Uterus (tissue), 2 donors: ENCODE measurements at regions not wholly inside any gene's neighbourhood (a gene's known extent, or its start where the extent isn't known, plus 50 kb on each side); places are given as distances from the start of the nearest gene placed in this dataset.

ENCODE experiments used
- POLR2A ChIP-seq, 2 donors: fragments of 450-650 bp; IDR thresholded peaks; one replicate each; pipeline ENCODE4 v1.6.1; 2016; ENCODE audit warnings: antibody characterized with exemption in 2 of 2, mild to moderate bottlenecking in 1 of 2, moderate library complexity in 1 of 2
- TF ChIP-seq, protein P1 (sequence below), 4 experiments: fragments of 200-600 bp in 2 of 4; fragments of 450-650 bp in 2 of 4; sonication (generic) in 2 of 4; IDR thresholded peaks; one replicate each; pipeline ENCODE4 v1.5.1; 2016 to 2019; ENCODE audit warnings: antibody characterized with exemption in 4 of 4, mild to moderate bottlenecking in 2 of 4, moderate library complexity in 1 of 4

DNA sequence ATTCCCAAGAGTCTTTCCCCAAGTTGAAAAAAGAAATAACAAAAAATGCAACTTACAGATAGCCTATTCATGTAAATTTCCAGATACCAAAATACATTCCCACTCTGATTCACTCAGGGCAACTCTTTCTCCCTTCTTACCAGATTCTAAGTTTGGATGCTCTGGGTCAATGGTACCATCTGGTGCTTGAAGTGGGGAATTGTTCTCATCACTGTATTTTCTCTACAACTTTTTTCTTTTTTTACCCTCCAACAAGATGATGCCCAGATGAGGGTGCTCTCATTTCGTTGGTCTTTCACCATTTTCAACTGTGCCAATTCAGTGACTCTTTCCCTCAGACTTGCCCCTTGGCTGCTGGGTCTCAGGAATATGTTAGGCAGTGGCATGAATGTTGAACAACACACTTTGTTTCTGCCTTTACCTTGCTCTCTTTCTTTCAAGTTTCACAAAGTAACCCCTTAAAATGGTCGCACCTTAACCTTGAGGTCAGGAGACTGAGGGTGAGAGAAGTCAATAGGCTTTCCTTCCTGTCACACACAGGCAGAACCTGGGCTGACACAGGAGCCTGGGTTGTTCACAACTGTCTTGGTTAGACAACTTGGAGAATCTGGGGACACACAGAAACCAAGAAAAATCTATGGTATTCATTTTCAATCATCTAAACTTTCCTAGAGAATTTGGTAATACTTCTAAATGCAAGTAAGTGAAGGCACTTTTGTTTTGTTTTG is 330.7 kb upstream of the SLCO3A1 start:
- TF ChIP-seq, protein P1, sequence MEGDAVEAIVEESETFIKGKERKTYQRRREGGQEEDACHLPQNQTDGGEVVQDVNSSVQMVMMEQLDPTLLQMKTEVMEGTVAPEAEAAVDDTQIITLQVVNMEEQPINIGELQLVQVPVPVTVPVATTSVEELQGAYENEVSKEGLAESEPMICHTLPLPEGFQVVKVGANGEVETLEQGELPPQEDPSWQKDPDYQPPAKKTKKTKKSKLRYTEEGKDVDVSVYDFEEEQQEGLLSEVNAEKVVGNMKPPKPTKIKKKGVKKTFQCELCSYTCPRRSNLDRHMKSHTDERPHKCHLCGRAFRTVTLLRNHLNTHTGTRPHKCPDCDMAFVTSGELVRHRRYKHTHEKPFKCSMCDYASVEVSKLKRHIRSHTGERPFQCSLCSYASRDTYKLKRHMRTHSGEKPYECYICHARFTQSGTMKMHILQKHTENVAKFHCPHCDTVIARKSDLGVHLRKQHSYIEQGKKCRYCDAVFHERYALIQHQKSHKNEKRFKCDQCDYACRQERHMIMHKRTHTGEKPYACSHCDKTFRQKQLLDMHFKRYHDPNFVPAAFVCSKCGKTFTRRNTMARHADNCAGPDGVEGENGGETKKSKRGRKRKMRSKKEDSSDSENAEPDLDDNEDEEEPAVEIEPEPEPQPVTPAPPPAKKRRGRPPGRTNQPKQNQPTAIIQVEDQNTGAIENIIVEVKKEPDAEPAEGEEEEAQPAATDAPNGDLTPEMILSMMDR (IDR thresholded peaks at IDR 0.05), result peak in 1 of 4 experiments; percentile 24
- TF ChIP-seq POLR2A (IDR thresholded peaks at IDR 0.05), result no peak
